OCI-LY3 (cell line): ENCODE measurements at regions not wholly inside any gene's neighbourhood (a gene's known extent, or its start where the extent isn't known, plus 50 kb on each side); places are given as distances from the start of the nearest gene placed in this dataset.

ENCODE experiments used
- EZH2phosphoT487 ChIP-seq: fragments of 200-600 bp; shearing (Covaris generic); IDR thresholded peaks from 2 replicates; pipeline ENCODE4 v1.6.1; 2018; ENCODE audit warnings: antibody characterized with exemption, mixed run types, low read depth
- TF ChIP-seq, protein P1 (sequence below): fragments of 200-600, 300-600 bp; sonication (generic); IDR thresholded peaks from 2 replicates; pipeline ENCODE4 v1.5.1; 2014; ENCODE audit warnings: antibody characterized with exemption, low read length, low read depth

DNA sequence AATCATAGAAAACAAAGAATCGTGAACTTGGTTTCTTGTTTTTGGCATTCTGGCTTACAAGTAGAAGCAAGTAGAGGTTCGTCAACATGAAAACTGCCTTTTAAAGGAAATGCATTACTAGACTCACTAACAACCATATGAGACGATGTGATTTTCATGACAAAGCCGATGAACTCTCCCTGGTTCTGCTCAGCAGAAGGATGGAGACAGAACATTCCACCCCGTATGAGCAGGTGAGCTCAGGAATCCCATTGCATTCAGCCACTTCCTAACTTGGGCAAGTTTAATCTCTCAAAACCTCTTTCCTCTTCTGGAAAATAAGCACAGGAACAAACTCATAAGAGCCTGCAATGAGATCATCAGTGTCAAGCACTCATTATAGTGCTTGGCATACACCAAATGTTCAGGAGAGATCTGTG lies 57.4 kb upstream of the SVIL start:
- TF ChIP-seq, protein P1, sequence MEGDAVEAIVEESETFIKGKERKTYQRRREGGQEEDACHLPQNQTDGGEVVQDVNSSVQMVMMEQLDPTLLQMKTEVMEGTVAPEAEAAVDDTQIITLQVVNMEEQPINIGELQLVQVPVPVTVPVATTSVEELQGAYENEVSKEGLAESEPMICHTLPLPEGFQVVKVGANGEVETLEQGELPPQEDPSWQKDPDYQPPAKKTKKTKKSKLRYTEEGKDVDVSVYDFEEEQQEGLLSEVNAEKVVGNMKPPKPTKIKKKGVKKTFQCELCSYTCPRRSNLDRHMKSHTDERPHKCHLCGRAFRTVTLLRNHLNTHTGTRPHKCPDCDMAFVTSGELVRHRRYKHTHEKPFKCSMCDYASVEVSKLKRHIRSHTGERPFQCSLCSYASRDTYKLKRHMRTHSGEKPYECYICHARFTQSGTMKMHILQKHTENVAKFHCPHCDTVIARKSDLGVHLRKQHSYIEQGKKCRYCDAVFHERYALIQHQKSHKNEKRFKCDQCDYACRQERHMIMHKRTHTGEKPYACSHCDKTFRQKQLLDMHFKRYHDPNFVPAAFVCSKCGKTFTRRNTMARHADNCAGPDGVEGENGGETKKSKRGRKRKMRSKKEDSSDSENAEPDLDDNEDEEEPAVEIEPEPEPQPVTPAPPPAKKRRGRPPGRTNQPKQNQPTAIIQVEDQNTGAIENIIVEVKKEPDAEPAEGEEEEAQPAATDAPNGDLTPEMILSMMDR: no peak
- TF ChIP-seq EZH2phosphoT487: no peak
